Brain microvascular endothelial cell (primary cell): ENCODE measurements at regions not wholly inside any gene's neighbourhood (a gene's known extent, or its start where the extent isn't known, plus 50 kb on each side); places are given as distances from the start of the nearest gene placed in this dataset.

Experiments
- DNase-seq: peaks from one replicate; pipeline ENCODE4 v3.0.0-alpha.2; 2020
- H3K27ac ChIP-seq: fragments of 250-450 bp; sonication (Bioruptor Pico); 2 replicates; pipeline ENCODE4 v1.5.1; 2020; ENCODE audit warnings: mild to moderate bottlenecking, moderate library complexity
- H3K27me3 ChIP-seq: fragments of 250-450 bp; sonication (Bioruptor Pico); replicated peaks from 2 replicates; pipeline ENCODE4 v1.5.1; 2020; ENCODE audit warnings: mild to moderate bottlenecking
- H3K36me3 ChIP-seq: fragments of 250-450 bp; sonication (Bioruptor Pico); replicated peaks from 2 replicates; pipeline ENCODE4 v1.5.1; 2020; ENCODE audit warnings: mild to moderate bottlenecking
- H3K4me3 ChIP-seq: 2 replicates; pipeline ENCODE4 v1.5.1; 2011; ENCODE audit warnings: low read depth, mild to moderate bottlenecking, control low read depth, low read length, moderate library complexity
- in situ Hi-C: cut with HindIII; loops from 2 replicates; pipeline ENCODE4 v1.10.0; 2017; ENCODE audit warnings: low sequenced_read_pairs, low pct_ligation_motif_present
- TF ChIP-seq, protein P1 (sequence below): IDR thresholded peaks from 2 replicates; pipeline ENCODE4 v1.5.1; 2011; ENCODE audit warnings: low read depth, mild to moderate bottlenecking, moderate library complexity, low read length, control low read depth, inconsistent platforms; ENCODE audit errors: missing control alignments

DNA sequence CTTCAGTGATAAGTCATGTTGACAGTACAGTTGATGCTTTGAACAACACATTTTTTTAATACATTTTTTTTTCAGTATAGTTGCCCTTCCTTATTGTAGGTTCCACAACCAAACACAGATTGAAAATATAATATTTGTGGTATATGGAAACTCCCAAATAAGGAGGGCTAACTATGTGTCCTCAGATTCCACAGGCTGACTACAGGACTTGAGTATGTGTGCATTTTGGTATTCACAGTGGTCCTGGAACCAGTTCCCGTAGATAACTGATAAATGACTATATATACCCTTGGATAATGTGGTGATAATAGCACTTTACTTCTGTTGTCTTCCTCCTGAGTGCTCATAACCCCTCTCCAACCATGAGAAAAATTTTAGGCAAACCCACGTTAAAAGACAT lies 111.6 kb upstream of the NUDT6 start:
- H3K36me3 ChIP-seq, result no peaks in the 10 kb centered on the region
- TF ChIP-seq, protein P1, sequence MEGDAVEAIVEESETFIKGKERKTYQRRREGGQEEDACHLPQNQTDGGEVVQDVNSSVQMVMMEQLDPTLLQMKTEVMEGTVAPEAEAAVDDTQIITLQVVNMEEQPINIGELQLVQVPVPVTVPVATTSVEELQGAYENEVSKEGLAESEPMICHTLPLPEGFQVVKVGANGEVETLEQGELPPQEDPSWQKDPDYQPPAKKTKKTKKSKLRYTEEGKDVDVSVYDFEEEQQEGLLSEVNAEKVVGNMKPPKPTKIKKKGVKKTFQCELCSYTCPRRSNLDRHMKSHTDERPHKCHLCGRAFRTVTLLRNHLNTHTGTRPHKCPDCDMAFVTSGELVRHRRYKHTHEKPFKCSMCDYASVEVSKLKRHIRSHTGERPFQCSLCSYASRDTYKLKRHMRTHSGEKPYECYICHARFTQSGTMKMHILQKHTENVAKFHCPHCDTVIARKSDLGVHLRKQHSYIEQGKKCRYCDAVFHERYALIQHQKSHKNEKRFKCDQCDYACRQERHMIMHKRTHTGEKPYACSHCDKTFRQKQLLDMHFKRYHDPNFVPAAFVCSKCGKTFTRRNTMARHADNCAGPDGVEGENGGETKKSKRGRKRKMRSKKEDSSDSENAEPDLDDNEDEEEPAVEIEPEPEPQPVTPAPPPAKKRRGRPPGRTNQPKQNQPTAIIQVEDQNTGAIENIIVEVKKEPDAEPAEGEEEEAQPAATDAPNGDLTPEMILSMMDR, result no peak
- H3K4me3 ChIP-seq, result no peak overlapping the region
- in situ Hi-C loops, result no loop called here
- no peak overlapping the region for H3K27ac ChIP-seq
- peak; percentile 46 for DNase-seq
- H3K27me3 ChIP-seq, result no peaks in the 10 kb centered on the region

DNA sequence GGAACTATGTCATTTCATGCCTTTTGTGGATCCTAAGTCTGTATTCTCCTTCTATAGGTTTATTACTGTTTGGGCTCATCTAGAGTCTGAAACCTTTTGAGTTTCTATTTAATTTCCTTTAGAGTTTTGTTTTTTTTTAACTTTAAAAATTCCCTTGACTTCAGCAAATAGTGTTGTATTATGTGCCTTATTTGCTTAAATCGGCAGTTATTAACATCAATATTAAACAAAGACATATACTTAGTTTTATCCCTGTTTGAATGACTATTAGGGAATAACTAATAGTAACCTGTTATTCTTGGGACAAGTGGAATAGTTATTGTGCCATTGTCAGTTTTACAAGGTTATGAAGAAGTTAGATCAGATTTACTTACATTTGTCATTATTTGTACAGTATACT lies 112.8 kb upstream of the NUDT6 start:
- TF ChIP-seq, protein P1, result no peak
- Histone ChIP-seq H3K36me3 (no peaks in the 10 kb centered on the region), H3K27ac (no peak overlapping the region), H3K4me3 (no peak overlapping the region), H3K27me3 (no peaks in the 10 kb centered on the region)
- in situ Hi-C loops, result no loop called here
- no peak for DNase-seq

DNA sequence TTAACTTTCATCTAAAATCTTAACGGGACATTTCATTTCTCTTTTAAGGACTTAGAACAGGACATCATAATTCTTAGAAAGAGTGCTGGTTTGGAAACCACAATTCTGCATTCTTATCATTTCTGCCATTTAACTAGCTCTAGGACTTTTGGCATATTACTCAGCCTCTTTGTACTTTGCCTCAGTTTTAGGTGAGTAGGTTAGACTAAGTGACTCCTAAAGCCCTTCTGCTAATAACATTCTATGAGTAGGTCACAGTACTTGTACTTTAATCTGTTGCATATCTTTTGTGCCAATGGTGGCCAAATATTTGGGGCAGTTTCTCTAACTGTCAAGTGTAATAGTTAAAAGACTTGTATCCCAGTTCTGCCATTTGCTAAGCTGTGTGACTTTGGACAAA lies 115.4 kb upstream of the NUDT6 start:
- peak; percentile 17 for DNase-seq
- no peak overlapping the region for H3K27ac ChIP-seq
- H3K36me3 ChIP-seq, result no peaks in the 10 kb centered on the region
- TF ChIP-seq, protein P1, result no peak
- H3K27me3 ChIP-seq, result no peaks in the 10 kb centered on the region
- in situ Hi-C loops, result no loop called here
- H3K4me3 ChIP-seq, result no peak overlapping the region

- TF ChIP-seq, protein P1, result no peak
- Histone ChIP-seq H3K27me3 (no peaks in the 10 kb centered on the region), H3K27ac (no peak overlapping the region), H3K4me3 (no peak overlapping the region), H3K36me3 (no peaks in the 10 kb centered on the region)
- in situ Hi-C loops, result no loop called here
- DNase-seq, result no peak
Measured at GRCh38 chr4:123042095-123042494, 119.7 kb upstream of the NUDT6 start.

DNA sequence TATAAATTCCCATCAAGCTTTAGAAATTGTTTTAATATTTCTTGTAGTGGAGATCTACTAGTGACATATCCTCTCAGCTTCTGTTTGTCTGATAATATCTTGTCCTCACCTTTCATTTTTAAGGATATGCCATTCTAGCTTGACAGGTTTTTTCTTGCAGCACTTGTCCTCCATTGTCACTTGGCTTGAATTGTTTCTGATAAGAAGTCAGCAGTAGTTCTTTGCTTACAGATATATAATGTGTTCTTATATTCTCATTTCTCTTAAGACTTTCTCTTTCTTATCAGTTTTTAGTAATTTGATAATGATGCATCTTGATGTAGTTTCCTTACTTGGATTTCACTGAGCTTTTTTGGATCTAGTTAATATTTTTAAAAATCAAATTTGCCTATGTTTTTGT lies 120.6 kb upstream of the NUDT6 start:
- TF ChIP-seq, protein P1, result no peak
- H3K36me3 ChIP-seq, result no peaks in the 10 kb centered on the region
- no peak overlapping the region for H3K27ac ChIP-seq
- no peak overlapping the region for H3K4me3 ChIP-seq
- no peak for DNase-seq
- no peaks in the 10 kb centered on the region for H3K27me3 ChIP-seq
- in situ Hi-C loops, result no loop called here

- DNase-seq, result no peak
- Histone ChIP-seq H3K27me3 (no peaks in the 10 kb centered on the region), H3K4me3 (no peak overlapping the region), H3K27ac (no peak overlapping the region), H3K36me3 (no peaks in the 10 kb centered on the region)
- TF ChIP-seq, protein P1, result no peak
- in situ Hi-C loops, result no loop called here
Measured at GRCh38 chr4:123043793-123044425, 121.5 kb upstream of the NUDT6 start.
